Skeletal muscle cell (primary cell): ENCODE measurements at regions not wholly inside any gene's neighbourhood (a gene's known extent, or its start where the extent isn't known, plus 50 kb on each side); places are given as distances from the start of the nearest gene placed in this dataset.

Experiments
- DNase-seq: peaks from one replicate; pipeline ENCODE4 v3.0.0-alpha.2; 2010; ENCODE audit warnings: low read depth
- H3K4me3 ChIP-seq: 2 replicates; pipeline ENCODE4 v1.5.1; 2011; ENCODE audit warnings: low read depth, mild to moderate bottlenecking, control low read depth, low read length, moderate library complexity

GRCh38 chr1:36652586-36652985 is 169.9 kb upstream of the CSF3R start:
- no peak overlapping the region for H3K4me3 ChIP-seq
- DNase-seq: no peak

GRCh38 chr1:36652011-36652410 is 169.3 kb upstream of the CSF3R start:
- H3K4me3 ChIP-seq: no peak overlapping the region
- no peak for DNase-seq

- no peak for DNase-seq
- no peak overlapping the region for H3K4me3 ChIP-seq
Observed at GRCh38 chr1:36651176-36651910, 168.6 kb upstream of the CSF3R start.

- H3K4me3 ChIP-seq: no peak overlapping the region
- no peak for DNase-seq
Observed at GRCh38 chr1:36650200-36651065, 167.7 kb upstream of the CSF3R start.

- DNase-seq: no peak
- no peak overlapping the region for H3K4me3 ChIP-seq
Observed at GRCh38 chr1:36645867-36646266, 163.2 kb upstream of the CSF3R start.

- DNase-seq: no peak
- no peak overlapping the region for H3K4me3 ChIP-seq
Observed at GRCh38 chr1:36644556-36644955, 161.8 kb upstream of the CSF3R start.

- no peak for DNase-seq
- no peak overlapping the region for H3K4me3 ChIP-seq
Observed at GRCh38 chr1:36643371-36644270, 160.9 kb upstream of the CSF3R start.

GRCh38 chr1:36642802-36643201 is 160.1 kb upstream of the CSF3R start:
- DNase-seq: no peak
- H3K4me3 ChIP-seq: no peak overlapping the region

GRCh38 chr1:36641776-36642175 is 159.1 kb upstream of the CSF3R start:
- DNase-seq: no peak
- no peak overlapping the region for H3K4me3 ChIP-seq

GRCh38 chr1:36639461-36639860 is 156.7 kb upstream of the CSF3R start:
- no peak overlapping the region for H3K4me3 ChIP-seq
- no peak for DNase-seq

GRCh38 chr1:36638268-36638667 is 155.6 kb upstream of the CSF3R start:
- no peak for DNase-seq
- H3K4me3 ChIP-seq: no peak overlapping the region

- no peak overlapping the region for H3K4me3 ChIP-seq
- no peak for DNase-seq
Observed at GRCh38 chr1:36636206-36636605, 153.5 kb upstream of the CSF3R start.

GRCh38 chr1:36635284-36635683 is 152.6 kb upstream of the CSF3R start:
- DNase-seq: no peak
- no peak overlapping the region for H3K4me3 ChIP-seq

- DNase-seq: no peak
- no peak overlapping the region for H3K4me3 ChIP-seq
Observed at GRCh38 chr1:36628804-36629203, 146.1 kb upstream of the CSF3R start.

- no peak for DNase-seq
- no peak overlapping the region for H3K4me3 ChIP-seq
Observed at GRCh38 chr1:36626435-36626834, 143.7 kb upstream of the CSF3R start.

GRCh38 chr1:36625935-36626310 is 143.2 kb upstream of the CSF3R start:
- H3K4me3 ChIP-seq: no peak overlapping the region
- DNase-seq: no peak

GRCh38 chr1:36625253-36625934 is 142.7 kb upstream of the CSF3R start:
- no peak for DNase-seq
- H3K4me3 ChIP-seq: no peak overlapping the region

- DNase-seq: no peak
- no peak overlapping the region for H3K4me3 ChIP-seq
Observed at GRCh38 chr1:36624466-36624865, 141.8 kb upstream of the CSF3R start.
